ENCODE measurements at regions not wholly inside any gene's neighbourhood (a gene's known extent, or its start where the extent isn't known, plus 50 kb on each side); places are given as distances from the start of the nearest gene placed in this dataset.

DNA sequence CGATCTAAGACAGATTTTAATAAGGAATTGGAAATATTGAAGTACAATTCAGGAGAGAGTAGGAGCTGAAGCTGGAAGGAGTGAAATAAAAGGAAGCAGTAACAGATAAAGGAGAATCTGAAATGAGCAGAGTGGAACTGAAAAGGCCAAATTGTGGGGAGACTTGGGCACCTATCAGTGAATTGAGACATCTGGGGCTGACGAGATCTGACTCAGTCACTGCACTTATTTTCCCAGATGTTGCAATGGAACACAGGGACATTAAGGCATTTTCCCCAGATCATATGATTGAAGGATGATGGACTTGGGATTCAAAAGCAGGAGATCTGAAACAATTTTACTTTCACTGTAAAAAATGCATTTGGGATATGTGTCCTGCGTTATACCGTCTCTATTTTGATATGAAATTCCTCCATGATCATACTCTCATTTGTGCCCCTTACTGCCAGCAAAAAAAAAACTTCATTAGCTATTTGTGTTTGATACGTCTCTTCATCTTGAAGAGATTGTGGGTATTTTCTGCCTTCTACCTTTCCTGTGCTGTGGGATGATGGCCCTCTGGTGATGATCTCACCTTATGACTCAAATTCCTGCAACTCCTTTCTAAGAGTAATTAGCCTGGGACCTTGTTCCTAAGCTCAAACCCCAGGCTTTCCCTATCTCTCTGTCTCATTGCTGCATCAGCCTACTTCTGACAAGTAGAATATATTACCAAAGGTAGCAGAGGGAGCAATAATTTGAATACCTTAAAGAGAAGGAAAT is 278.5 kb upstream of the MAN1A1 start:
- Mint-ChIP-seq H3K36me3 (peaks cover 6% of the 10 kb centered on the region), H3K9me3 (no peaks in the 10 kb centered on the region), H3K4me3 (no peak overlapping the region), H3K4me1 (ENCODE audit: low read depth in 2 of 2) (no peaks in the 10 kb centered on the region), H3K27ac (no peak overlapping the region), H3K27me3 (peaks cover 2 to 6% of the 10 kb centered on the region in 2 donors)
- ATAC-seq = no peak
- DNase-seq (ENCODE audit: low spot score) = no peak

DNA sequence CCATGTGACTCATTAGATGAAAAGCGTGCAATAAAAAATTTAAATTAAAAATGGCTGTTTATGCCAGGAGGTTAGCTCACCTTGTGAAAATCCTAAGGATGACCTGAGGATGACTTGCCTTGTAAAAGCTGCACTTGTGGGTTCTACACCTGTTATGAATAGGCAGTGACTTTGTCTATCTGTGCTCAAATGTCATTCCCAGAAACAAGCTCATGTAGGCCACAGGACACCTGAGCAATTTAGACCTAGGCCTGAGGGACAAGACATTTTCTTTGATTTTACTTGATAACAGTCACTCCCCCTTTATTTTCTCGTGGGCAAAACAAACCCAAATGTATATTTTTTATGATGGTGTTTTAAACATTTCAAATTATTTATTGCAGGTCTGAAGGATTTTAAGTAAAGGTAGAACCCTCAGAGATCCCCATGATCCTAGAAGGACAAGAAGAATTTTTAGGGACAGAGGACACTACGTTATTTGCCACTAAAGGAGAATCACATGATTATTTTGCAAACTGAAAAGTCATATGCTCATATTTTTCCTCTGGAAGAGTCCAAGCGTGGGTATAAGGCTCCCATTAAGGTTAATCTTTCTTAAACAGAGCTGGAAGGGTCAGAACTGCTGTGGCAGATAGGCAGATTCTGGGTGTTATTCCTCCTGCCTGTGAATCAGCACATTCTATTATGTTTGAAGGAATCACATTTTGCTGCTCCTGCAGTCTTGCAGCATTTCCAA is 277.5 kb upstream of the MAN1A1 start:
- H3K4me1 Mint-ChIP-seq (ENCODE audit: low read depth in 2 of 2) = no peaks in the 10 kb centered on the region
- H3K36me3 Mint-ChIP-seq = peaks cover 6% of the 10 kb centered on the region
- H3K27me3 Mint-ChIP-seq = peaks cover 2 to 6% of the 10 kb centered on the region in 2 donors
- no peak for DNase-seq (ENCODE audit: low spot score)
- no peak overlapping the region for H3K4me3 Mint-ChIP-seq
- no peak overlapping the region for H3K27ac Mint-ChIP-seq
- no peaks in the 10 kb centered on the region for H3K9me3 Mint-ChIP-seq
- no peak for ATAC-seq

- Mint-ChIP-seq H3K27me3 (no peaks in the 10 kb centered on the region), H3K36me3 (peaks cover 6% of the 10 kb centered on the region), H3K4me3 (no peak overlapping the region), H3K27ac (no peak overlapping the region), H3K9me3 (no peaks in the 10 kb centered on the region), H3K4me1 (ENCODE audit: low read depth in 2 of 2) (no peaks in the 10 kb centered on the region)
- DNase-seq (ENCODE audit: low spot score) = no peak
- no peak for ATAC-seq
These were observed 271.4 kb upstream of the MAN1A1 start for GRCh38 chr6:119620846-119621555.

- Mint-ChIP-seq H3K9me3 (no peaks in the 10 kb centered on the region), H3K4me1 (ENCODE audit: low read depth in 2 of 2) (peaks cover 0 to 9% of the 10 kb centered on the region in 2 donors), H3K4me3 (no peak overlapping the region), H3K36me3 (no peaks in the 10 kb centered on the region), H3K27ac (no peak overlapping the region), H3K27me3 (peaks cover 0 to 5% of the 10 kb centered on the region in 2 donors)
- DNase-seq (ENCODE audit: low spot score) (no peak), ATAC-seq (peak in 1 of 2 donors; percentile 28)
These were observed 264.6 kb upstream of the MAN1A1 start for GRCh38 chr6:119614138-119614537.

- H3K27me3 Mint-ChIP-seq = peaks cover 0 to 5% of the 10 kb centered on the region in 2 donors
- H3K4me3 Mint-ChIP-seq = no peak overlapping the region
- no peak for ATAC-seq
- no peak for DNase-seq (ENCODE audit: low spot score)
- H3K9me3 Mint-ChIP-seq = no peaks in the 10 kb centered on the region
- no peaks in the 10 kb centered on the region for H3K36me3 Mint-ChIP-seq
- H3K27ac Mint-ChIP-seq = no peak overlapping the region
- H3K4me1 Mint-ChIP-seq (ENCODE audit: low read depth in 2 of 2) = peaks cover 0 to 9% of the 10 kb centered on the region in 2 donors
These were observed 263.4 kb upstream of the MAN1A1 start for GRCh38 chr6:119612911-119613381.

DNA sequence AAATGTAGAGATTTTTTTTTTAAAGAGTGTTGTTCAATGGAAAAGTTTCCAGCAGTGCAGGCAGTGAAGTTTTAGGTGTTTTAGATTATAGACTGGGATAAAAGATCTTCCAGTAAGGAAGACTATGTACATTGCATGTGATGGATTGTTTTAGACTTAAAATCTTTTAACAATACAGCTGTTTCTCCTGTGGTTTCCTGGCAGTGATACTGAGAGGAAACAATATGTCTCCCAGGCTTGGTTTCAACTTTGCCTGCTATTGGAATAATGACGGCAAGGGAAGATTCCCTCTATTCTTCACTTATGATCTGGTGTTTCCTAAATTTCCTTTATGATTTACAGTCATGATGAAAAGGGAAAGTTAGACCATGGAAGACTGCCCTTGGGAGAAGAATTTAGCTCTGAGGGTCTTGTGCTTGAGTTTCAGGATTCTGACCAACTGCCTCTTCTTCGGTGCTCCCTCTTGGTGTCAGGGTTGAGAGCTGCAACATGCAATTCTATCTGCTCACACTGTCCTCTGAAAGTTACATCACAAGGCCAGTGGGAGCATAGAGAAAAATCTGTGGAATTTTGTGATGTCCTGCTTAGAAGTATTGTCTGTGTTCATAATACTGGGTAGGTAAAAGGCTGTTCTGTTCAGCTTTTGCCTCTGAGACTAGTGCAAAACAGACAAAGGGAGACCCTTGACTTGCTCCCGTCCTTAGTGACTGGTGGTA is 262.8 kb upstream of the MAN1A1 start:
- Mint-ChIP-seq H3K27me3 (peaks cover 0 to 5% of the 10 kb centered on the region in 2 donors), H3K4me1 (ENCODE audit: low read depth in 2 of 2) (peaks cover 0 to 9% of the 10 kb centered on the region in 2 donors), H3K27ac (no peak overlapping the region), H3K9me3 (no peaks in the 10 kb centered on the region), H3K4me3 (no peak overlapping the region), H3K36me3 (no peaks in the 10 kb centered on the region)
- DNase-seq (ENCODE audit: low spot score) = no peak
- peak in 1 of 2 donors; percentile 43 for ATAC-seq

- Mint-ChIP-seq H3K36me3 (no peaks in the 10 kb centered on the region), H3K4me1 (ENCODE audit: low read depth in 2 of 2) (peaks cover 0 to 9% of the 10 kb centered on the region in 2 donors), H3K27me3 (peaks cover 0 to 5% of the 10 kb centered on the region in 2 donors), H3K9me3 (no peaks in the 10 kb centered on the region), H3K27ac (no peak overlapping the region), H3K4me3 (no peak overlapping the region)
- DNase-seq (ENCODE audit: low spot score) = no peak
- ATAC-seq = no peak
These were observed 261.2 kb upstream of the MAN1A1 start for GRCh38 chr6:119610754-119611153.

DNA sequence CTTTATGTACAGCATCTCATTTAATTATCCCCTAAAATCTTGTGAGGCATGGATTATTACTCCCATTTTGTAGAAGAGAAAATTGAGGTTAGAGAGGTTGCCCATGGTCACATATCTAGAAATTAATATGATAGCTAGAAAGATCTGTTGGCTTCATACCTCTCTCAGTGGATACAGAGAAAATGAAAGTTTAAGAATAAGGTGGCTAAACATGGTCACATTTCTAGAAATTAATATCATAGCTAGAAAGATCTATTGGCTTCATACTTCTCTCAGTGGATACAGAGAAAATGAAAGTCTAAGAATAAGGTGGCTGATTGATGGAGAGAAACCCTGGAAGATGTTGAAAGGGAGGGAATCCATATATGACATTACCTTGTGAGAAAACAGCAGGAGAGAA is 260.7 kb upstream of the MAN1A1 start:
- Mint-ChIP-seq H3K9me3 (no peaks in the 10 kb centered on the region), H3K36me3 (no peaks in the 10 kb centered on the region), H3K4me1 (ENCODE audit: low read depth in 2 of 2) (peaks cover 0 to 9% of the 10 kb centered on the region in 2 donors), H3K27ac (no peak overlapping the region), H3K27me3 (peaks cover 0 to under 1% of the 10 kb centered on the region in 2 donors), H3K4me3 (no peak overlapping the region)
- ATAC-seq (no peak), DNase-seq (ENCODE audit: low spot score) (no peak)

GRCh38 chr6:119609865-119610264 is 260.3 kb upstream of the MAN1A1 start:
- ATAC-seq (no peak), DNase-seq (ENCODE audit: low spot score) (no peak)
- Mint-ChIP-seq H3K4me3 (no peak overlapping the region), H3K4me1 (ENCODE audit: low read depth in 2 of 2) (peaks cover 0 to 9% of the 10 kb centered on the region in 2 donors), H3K27me3 (no peaks in the 10 kb centered on the region), H3K27ac (no peak overlapping the region), H3K9me3 (no peaks in the 10 kb centered on the region), H3K36me3 (no peaks in the 10 kb centered on the region)

- H3K36me3 Mint-ChIP-seq = no peaks in the 10 kb centered on the region
- no peaks in the 10 kb centered on the region for H3K9me3 Mint-ChIP-seq
- no peak overlapping the region for H3K4me3 Mint-ChIP-seq
- no peaks in the 10 kb centered on the region for H3K27me3 Mint-ChIP-seq
- no peak for ATAC-seq
- DNase-seq (ENCODE audit: low spot score) = no peak
- peaks cover 0 to 9% of the 10 kb centered on the region in 2 donors for H3K4me1 Mint-ChIP-seq (ENCODE audit: low read depth in 2 of 2)
- no peak overlapping the region for H3K27ac Mint-ChIP-seq
These were observed 259.4 kb upstream of the MAN1A1 start for GRCh38 chr6:119608994-119609393.

DNA sequence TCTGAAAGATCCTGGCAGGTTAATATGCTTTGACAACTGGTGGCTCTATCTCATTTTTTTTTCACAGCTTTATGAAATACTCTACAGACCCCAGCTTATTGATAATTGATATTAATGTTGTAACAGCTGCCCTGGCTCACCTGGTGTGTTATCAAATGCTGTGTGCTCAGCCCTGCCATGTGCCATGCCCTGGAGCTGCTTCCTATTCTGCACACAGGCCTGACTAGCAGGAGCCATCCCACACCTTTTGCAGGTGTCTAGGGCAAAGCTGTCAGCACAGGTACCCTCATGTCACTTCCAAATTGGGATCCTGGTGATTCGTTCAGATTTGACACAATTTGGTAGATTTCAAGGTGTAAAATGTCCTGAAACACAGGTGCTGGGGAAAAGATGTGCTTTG is 254.6 kb upstream of the MAN1A1 start:
- no peaks in the 10 kb centered on the region for H3K27me3 Mint-ChIP-seq
- H3K36me3 Mint-ChIP-seq = no peaks in the 10 kb centered on the region
- no peak overlapping the region for H3K27ac Mint-ChIP-seq
- DNase-seq (ENCODE audit: low spot score) (no peak), ATAC-seq (no peak)
- H3K4me1 Mint-ChIP-seq (ENCODE audit: low read depth in 2 of 2) = no peaks in the 10 kb centered on the region
- no peaks in the 10 kb centered on the region for H3K9me3 Mint-ChIP-seq
- H3K4me3 Mint-ChIP-seq = no peak overlapping the region

DNA sequence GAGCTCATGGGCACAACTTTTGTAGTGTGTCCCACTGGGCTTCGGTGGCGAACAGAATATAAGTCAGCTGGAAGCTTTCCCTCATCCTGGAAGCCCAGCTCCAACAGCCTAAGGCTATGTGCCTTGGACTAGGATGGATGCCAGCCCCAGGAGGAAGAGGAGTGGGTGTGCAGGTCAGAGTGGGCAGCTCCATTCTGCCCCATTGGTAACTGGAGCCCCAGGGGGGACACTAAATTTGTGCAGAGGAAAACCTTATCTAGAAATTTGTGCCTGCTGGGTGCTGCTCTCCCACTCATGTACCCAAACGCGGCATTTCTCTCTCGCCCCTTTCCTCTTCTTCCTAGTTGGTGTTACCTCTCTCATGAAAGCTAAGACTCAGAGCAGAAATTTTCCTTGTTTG is 253.9 kb upstream of the MAN1A1 start:
- no peak for ATAC-seq
- no peak overlapping the region for H3K4me3 Mint-ChIP-seq
- H3K4me1 Mint-ChIP-seq (ENCODE audit: low read depth in 2 of 2) = no peaks in the 10 kb centered on the region
- no peak overlapping the region for H3K27ac Mint-ChIP-seq
- no peaks in the 10 kb centered on the region for H3K9me3 Mint-ChIP-seq
- H3K27me3 Mint-ChIP-seq = no peaks in the 10 kb centered on the region
- no peak for DNase-seq (ENCODE audit: low spot score)
- no peaks in the 10 kb centered on the region for H3K36me3 Mint-ChIP-seq

All from natural killer cell treated with Interleukin-12 subunit alpha and Interleukin-12 subunit beta and Interleukin-15 and Interleukin-18, amount 100 ng/mL, for 72 hours (primary cell).